Cardiac septum (tissue), 1 donor: ENCODE measurements at regions not wholly inside any gene's neighbourhood (a gene's known extent, or its start where the extent isn't known, plus 50 kb on each side); places are given as distances from the start of the nearest gene placed in this dataset.
"Not testable (repeated sequence)": the region's sequence is repeated elsewhere in the genome, so short reads cannot be mapped to it uniquely, and the experiment has no call there.

Experiments
- DNase-seq: peaks from one replicate; pipeline ENCODE4 v3.0.0-alpha.2; 2020; ENCODE audit warnings: low spot score
- intact Hi-C: fragments of 100-400 bp; cut with DNase I; formaldehyde crosslinking; loops from one replicate; pipeline ENCODE4 v1.14.0; 2022
- donor health status: DM: no; HTN: no; CAD: no.

DNA sequence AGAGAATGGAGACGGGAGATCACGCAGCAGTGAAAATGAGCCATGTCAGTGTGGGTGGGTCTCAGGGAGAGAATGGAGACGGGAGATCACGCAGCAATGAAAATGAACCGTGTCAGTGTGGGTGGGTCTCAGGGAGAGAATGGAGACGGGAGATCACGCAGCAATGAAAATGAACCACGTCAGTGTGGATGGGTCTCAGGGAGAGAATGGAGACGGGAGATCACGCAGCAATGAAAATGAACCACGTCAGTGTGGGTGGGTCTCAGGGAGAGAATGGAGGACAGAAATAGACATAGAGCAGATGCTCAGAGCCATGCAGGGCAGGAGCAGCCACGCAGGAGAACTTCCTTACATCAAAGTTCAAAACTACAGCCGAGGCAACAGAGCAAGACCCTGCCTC, 89.8 kb upstream of the LPCAT1 start:
- DNase-seq, intact Hi-C loops: not testable (repeated sequence)

- intact Hi-C loops, DNase-seq: not testable (repeated sequence)
Measured at GRCh38 chr5:1610526-1610925, 86.8 kb upstream of the LPCAT1 start.

GRCh38 chr5:1609111-1609510, 85.4 kb upstream of the LPCAT1 start:
- intact Hi-C loops, DNase-seq: not testable (repeated sequence)

DNA sequence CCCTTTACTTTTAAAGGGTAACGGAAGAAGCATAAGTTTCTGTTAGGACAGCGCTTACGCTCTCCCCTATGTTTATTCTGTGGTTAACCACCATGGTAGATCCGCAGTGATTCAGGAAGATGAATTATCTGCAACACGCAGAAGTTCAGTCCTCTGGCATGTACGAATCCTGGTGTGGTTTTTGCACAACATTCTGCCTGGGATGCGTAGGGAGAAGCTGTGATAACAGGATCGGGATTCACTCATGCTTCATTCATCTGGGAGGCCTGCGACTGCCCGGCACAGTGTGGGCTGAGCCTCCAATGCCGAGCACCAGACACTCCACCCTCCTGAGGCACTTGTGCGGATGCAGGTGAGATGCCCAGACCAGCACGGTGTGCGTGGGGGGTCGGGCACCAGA, 84.6 kb upstream of the LPCAT1 start:
- intact Hi-C loops, DNase-seq: not testable (repeated sequence)

DNA sequence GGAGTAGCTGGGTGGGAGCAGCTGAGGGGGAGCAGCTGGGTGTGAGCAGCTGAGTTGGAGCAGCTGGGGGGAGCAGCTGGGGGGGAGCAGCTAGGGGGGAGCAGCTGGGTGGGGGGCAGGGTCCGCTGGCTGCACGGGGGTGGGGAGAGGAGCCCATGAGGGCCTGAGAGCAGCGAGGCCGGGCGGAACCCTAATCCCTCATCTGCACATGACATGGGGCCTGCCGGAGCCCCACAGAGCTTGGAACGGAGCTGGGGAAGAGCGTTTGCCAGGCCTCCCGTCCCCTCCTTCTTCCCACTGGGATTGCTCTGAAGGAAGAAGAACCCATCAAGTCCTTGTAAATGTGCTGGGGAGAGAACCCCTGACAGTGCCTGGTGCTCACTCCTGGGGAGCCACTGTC, 83.2 kb upstream of the LPCAT1 start:
- intact Hi-C loops = not testable (repeated sequence)

GRCh38 chr5:1603916-1604315, 80.2 kb upstream of the LPCAT1 start:
- DNase-seq, intact Hi-C loops: not testable (repeated sequence)

More for the DNA sequence above, 83.2 kb upstream of the LPCAT1 start:
- DNase-seq = not testable (repeated sequence)

GRCh38 chr5:1601565-1601964, 77.8 kb upstream of the LPCAT1 start:
- not testable (repeated sequence) for DNase-seq

DNA sequence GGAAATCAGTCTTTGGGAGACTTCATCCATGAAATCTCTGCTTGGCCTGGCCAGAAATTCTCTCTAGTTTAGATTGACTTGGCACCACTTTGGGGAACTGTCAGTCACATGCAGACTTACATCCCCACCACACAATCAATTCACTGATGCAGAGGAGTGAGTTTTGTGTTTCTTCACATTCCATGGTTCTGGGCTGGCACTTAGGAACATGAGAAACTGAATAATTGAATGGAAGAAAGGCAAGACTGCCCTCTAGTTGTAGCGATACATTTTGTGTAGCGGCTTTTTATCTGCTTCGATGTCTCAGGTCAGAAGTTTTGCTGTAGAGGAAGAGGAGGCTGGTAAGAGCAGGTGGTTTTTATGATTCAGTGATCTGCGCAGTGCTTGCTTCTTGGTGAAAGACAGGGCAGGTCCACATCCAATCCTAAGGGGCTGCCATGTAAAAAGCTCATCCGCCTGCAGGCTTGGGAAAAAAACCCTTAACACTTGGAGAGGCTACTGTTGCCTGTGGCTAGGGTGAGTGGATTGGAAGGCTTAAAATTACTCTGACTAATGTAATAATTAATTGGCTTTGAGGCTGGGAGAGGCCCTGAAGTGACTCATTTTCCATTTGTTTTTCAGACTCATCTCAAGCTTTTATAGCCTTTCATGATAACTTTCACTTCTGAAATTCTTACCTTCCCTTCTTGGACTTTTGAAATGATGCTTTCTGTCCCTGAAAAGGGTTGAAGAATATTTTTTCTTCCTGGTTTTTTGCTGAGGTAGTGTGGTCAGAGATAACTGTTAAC, 75.4 kb upstream of the LPCAT1 start:
- DNase-seq, intact Hi-C loops: not testable (repeated sequence)

More at GRCh38 chr5:1601565-1601964, 77.8 kb upstream of the LPCAT1 start:
- intact Hi-C loops = not testable (repeated sequence)

GRCh38 chr5:1597093-1597473, 73.3 kb upstream of the LPCAT1 start:
- intact Hi-C loops, DNase-seq: not testable (repeated sequence)

GRCh38 chr5:1596462-1597092, 72.8 kb upstream of the LPCAT1 start:
- intact Hi-C loops, DNase-seq: not testable (repeated sequence)

GRCh38 chr5:1594357-1595106, 70.8 kb upstream of the LPCAT1 start:
- intact Hi-C loops = no loop called here
- DNase-seq = peak; percentile 88

DNA sequence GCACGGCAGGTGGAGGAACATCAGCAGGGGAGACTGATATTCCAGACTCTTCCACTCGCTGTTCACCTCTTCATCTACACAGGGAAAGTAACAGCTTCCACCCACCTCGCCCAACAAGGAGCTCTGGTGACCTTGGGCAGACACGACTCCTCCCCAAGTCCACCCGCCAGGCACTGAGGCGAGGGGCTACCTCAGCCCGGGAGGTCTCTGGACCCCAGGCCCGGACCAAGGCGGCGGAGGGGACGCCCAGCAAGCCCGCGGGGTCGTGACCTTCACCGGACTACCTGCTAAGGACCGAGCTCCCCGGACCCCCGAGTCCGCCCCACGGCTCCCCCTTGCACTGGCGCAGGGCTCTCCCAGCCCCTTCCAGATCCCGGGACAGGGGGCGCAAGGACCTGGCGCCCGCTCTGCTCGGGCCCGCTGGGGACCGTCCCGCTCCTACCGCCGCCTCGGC, 70.2 kb upstream of the LPCAT1 start:
- intact Hi-C loops = no loop called here
- no peak for DNase-seq

GRCh38 chr5:1588071-1588694, 64.4 kb upstream of the LPCAT1 start:
- intact Hi-C loops, DNase-seq: not testable (repeated sequence)

GRCh38 chr5:1583081-1583875, 59.5 kb upstream of the LPCAT1 start:
- intact Hi-C loops, DNase-seq: not testable (repeated sequence)

- DNase-seq, intact Hi-C loops: not testable (repeated sequence)
Measured at GRCh38 chr5:1579389-1579788, 55.6 kb upstream of the LPCAT1 start.

- intact Hi-C loops = not testable (repeated sequence)
Measured at GRCh38 chr5:1576851-1577250, 53.1 kb upstream of the LPCAT1 start.

GRCh38 chr5:1575991-1576714, 52.4 kb upstream of the LPCAT1 start:
- DNase-seq, intact Hi-C loops: not testable (repeated sequence)

More at GRCh38 chr5:1576851-1577250, 53.1 kb upstream of the LPCAT1 start:
- not testable (repeated sequence) for DNase-seq

- intact Hi-C loops, DNase-seq: not testable (repeated sequence)
Measured at GRCh38 chr5:1575491-1575890, 51.7 kb upstream of the LPCAT1 start.
